GM13976 (cell line): ENCODE measurements at regions not wholly inside any gene's neighbourhood (a gene's known extent, or its start where the extent isn't known, plus 50 kb on each side); places are given as distances from the start of the nearest gene placed in this dataset.

ENCODE experiments used
- DNase-seq: peaks from one replicate; pipeline ENCODE4 v3.0.0; 2012; ENCODE audit warnings: low spot score
- in situ Hi-C: fragments of 300-500 bp; cut with MboI; formaldehyde crosslinking; loops from one replicate; pipeline ENCODE4 v1.12.0; 2022; ENCODE audit warnings: low sequenced_read_pairs, mixed read lengths, inconsistent platforms; ENCODE audit not compliant: unreplicated experiment
- TF ChIP-seq, protein P1 (sequence below): IDR thresholded peaks from 2 replicates; pipeline ENCODE4 v1.5.1; 2012; ENCODE audit warnings: borderline replicate concordance, mild to moderate bottlenecking; ENCODE audit not compliant: insufficient read depth; ENCODE audit errors: extremely low read depth, missing control alignments, control extremely low read depth

DNA sequence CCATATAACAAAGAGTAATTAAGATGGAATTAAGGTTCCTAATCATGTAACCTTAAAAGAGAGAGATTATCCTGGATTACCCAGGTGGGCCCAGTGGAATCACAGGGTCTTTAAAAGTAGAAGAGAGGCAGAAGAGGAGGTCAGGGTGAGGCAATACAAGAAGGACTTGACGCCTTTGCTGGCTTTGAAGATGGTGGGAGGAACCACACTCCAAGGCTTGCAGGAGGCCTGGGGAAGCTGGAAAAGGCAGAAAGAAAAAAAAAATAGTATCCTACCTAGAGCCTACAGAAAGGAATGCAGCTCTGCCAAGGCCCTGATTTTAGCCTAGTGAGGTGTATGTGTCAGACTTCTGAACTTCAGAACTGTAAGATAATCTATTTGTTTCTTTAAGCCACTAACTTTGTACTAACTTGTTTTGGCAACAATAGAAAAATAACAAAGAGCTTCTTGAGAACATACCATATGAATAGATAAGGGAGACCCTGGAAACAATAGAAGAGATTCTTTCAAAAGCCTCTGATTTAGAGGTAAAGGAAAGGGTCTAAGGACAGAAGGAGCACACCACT is 229.9 kb upstream of the TTC29 start:
- in situ Hi-C loops: no loop called here
- DNase-seq: no peak
- TF ChIP-seq, protein P1, sequence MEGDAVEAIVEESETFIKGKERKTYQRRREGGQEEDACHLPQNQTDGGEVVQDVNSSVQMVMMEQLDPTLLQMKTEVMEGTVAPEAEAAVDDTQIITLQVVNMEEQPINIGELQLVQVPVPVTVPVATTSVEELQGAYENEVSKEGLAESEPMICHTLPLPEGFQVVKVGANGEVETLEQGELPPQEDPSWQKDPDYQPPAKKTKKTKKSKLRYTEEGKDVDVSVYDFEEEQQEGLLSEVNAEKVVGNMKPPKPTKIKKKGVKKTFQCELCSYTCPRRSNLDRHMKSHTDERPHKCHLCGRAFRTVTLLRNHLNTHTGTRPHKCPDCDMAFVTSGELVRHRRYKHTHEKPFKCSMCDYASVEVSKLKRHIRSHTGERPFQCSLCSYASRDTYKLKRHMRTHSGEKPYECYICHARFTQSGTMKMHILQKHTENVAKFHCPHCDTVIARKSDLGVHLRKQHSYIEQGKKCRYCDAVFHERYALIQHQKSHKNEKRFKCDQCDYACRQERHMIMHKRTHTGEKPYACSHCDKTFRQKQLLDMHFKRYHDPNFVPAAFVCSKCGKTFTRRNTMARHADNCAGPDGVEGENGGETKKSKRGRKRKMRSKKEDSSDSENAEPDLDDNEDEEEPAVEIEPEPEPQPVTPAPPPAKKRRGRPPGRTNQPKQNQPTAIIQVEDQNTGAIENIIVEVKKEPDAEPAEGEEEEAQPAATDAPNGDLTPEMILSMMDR: no peak

DNA sequence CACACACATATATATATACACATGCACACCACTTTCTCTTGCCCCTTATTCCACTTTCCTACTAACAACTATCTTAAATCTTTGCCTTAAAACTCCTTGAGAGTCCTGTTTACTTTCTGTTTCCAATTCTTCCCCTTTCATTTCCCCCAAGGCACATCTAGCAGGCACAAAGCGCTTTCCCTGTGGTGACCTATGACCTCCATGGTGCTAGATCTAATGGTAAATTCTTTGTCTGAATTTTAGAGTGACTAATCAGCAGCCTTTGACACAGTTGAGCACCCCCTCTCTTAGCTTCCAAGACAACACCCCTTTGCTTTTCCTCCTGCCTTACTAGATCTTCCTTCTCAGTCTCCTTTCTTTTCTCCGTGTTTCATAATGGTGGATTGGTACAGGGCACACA is 236.4 kb upstream of the TTC29 start:
- no peak for DNase-seq
- in situ Hi-C loops: no loop called here
- TF ChIP-seq, protein P1: no peak

DNA sequence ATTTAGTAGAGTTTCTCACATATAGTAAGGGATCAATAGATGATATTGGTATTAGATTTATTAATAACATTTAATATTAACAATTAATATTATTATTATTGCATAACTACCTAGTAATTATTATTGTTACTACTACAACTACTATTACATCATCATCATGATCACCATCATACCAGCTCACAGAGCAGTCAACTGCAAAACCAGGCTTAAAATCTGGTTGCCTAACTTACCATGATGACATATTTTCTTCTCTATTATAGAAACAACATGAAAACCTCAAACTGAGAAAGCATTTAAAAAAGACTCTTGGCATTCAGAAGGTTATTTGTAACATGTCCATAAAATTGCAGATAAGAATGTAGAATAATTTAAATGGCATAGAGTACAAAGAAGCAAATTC is 247.0 kb upstream of the TTC29 start:
- in situ Hi-C loops: no loop called here
- TF ChIP-seq, protein P1: no peak
- no peak for DNase-seq

DNA sequence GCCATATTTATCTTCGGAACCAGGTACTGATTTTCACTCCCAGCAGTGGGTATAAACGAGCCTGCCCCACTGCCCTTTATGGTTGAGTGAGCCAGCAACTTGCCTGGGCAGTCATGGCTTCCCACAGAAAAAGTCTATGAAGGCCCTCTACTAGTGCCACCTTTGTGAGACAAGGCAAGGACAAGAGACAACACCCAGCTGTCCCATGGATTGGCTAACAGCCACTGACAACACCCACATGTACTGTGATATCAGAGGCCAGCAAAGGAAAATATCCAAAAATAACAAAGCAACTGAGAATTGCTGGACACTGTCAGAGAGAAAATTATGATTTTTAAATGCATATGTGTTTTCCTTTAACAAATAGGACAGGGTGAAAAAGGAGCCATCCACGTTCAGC is 248.4 kb upstream of the TTC29 start:
- in situ Hi-C loops: no loop called here
- DNase-seq: no peak
- TF ChIP-seq, protein P1: no peak

DNA sequence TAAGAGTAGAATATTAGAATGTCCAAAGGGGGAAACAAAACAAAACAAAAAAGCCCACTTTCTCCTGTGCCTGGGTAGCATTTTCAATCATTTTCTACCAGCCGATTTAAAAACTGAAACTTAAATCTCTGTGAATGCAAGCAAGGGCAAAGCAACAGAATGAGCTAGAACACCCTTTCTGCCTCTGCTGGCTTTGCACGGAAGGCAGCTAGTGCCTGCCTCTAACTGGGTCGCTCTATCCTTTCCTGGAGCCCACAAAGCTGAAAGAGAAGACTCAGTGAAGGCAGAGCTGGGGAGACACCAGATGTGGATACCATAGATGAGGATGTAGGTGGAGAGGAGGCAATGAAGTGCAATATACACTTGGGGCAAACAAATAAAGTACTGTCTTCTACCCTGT is 248.9 kb upstream of the TTC29 start:
- in situ Hi-C loops: no loop called here
- no peak for DNase-seq
- TF ChIP-seq, protein P1: no peak

DNA sequence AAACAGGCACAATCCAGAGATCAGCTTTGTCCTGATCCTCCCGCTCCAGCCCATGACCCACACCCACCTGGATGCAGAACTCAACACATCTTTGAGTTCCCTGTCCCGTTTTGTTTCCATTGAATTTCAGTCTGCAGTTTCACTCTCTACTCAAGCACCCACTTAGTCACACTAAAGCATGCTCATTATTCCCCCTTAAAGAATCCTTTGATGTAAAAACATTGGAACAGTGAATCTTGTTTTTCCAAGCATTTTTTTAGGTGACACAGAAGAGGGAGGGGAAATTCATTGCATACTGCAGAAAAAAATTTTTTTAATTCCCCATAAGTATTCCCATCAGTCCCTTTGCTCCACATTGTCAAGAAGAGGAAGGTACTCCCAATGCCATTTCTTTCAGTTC is 249.7 kb upstream of the TTC29 start:
- no peak for DNase-seq
- TF ChIP-seq, protein P1: no peak
- in situ Hi-C loops: no loop called here
